HEK293 (cell line): ENCODE measurements at regions not wholly inside any gene's neighbourhood (a gene's known extent, or its start where the extent isn't known, plus 50 kb on each side); places are given as distances from the start of the nearest gene placed in this dataset.

Source experiments
- CTCF ChIP-seq: fragments of 450-650 bp; formaldehyde crosslinking; IDR thresholded peaks from 2 replicates; pipeline ENCODE4 v1.5.1; 2016; ENCODE audit warnings: missing biosample characterization, missing genetic modification characterization
- YY1 ChIP-seq: fragments of 450-650 bp; formaldehyde crosslinking; IDR thresholded peaks from 2 replicates; pipeline ENCODE4 v1.5.1; 2018; ENCODE audit warnings: missing biosample characterization, missing genetic modification characterization
- ZNF211 ChIP-seq: fragments of 450-650 bp; formaldehyde crosslinking; IDR thresholded peaks from 2 replicates; pipeline ENCODE4 v1.5.1; 2016; ENCODE audit warnings: low read depth, missing biosample characterization, missing genetic modification characterization
- ZNF24 ChIP-seq: fragments of 450-650 bp; formaldehyde crosslinking; IDR thresholded peaks from 2 replicates; pipeline ENCODE4 v1.5.1; 2016; ENCODE audit warnings: missing biosample characterization, missing genetic modification characterization
- ZNF416 ChIP-seq: fragments of 450-650 bp; formaldehyde crosslinking; IDR thresholded peaks from 2 replicates; pipeline ENCODE4 v1.5.1; 2016; ENCODE audit warnings: missing biosample characterization, missing genetic modification characterization

DNA sequence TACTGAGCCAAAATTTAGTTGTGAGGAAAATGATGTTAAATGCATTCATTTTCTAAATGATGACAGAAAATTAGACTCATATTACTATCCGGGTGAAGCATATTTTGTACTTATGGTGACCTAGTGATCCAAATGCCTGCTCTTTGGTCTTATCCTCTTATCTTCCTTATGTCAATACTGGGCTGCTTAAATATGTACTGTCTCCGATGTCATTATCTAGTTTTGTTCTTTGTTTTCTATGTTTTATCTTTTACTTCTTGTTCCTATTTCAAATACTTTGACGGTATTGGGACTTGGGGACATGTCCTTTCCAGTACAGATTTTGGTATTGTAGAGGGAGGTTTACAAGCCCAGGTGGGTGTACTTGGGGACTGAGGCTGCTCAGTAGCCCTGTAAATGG is 124.6 kb upstream of the ESR1 start:
- no peak for TF ChIP-seq CTCF (tag by site-specific recombination)
- no peak for TF ChIP-seq YY1 (tag by site-specific recombination)
- no peak for TF ChIP-seq ZNF211 (tag by site-specific recombination)
- TF ChIP-seq ZNF24 (tag by site-specific recombination) = no peak
- TF ChIP-seq ZNF416 (tag by site-specific recombination) = no peak
